Immature natural killer cell (primary cell): ENCODE measurements at regions not wholly inside any gene's neighbourhood (a gene's known extent, or its start where the extent isn't known, plus 50 kb on each side); places are given as distances from the start of the nearest gene placed in this dataset.

Source experiments
- DNase-seq, 3 donors: peaks; one replicate each; pipeline ENCODE4 v3.0.0; 2022; ENCODE audit warnings: mixed read lengths in 1 of 3
- H3K27ac Mint-ChIP-seq, 6 donors: one replicate each; pipeline ENCODE4 v1.8.0; 2020; ENCODE audit warnings: mixed read lengths in 6 of 6, mild to moderate bottlenecking in 5 of 6, inconsistent platforms in 4 of 6, moderate library complexity in 3 of 6
- H3K27me3 Mint-ChIP-seq, 3 donors: one replicate each; pipeline ENCODE4 v1.8.0; 2020 to 2021; ENCODE audit warnings: low read depth in 3 of 3, mild to moderate bottlenecking in 3 of 3, mixed read lengths in 3 of 3, moderate library complexity in 3 of 3, inconsistent platforms in 1 of 3
- H3K36me3 Mint-ChIP-seq, 3 donors: one replicate each; pipeline ENCODE4 v1.8.0; 2020; ENCODE audit warnings: mixed read lengths in 3 of 3, inconsistent platforms in 2 of 3, mild to moderate bottlenecking in 2 of 3
- H3K4me1 Mint-ChIP-seq, 2 donors: one replicate each; pipeline ENCODE4 v1.8.0; 2020; ENCODE audit warnings: inconsistent platforms in 2 of 2, mild to moderate bottlenecking in 2 of 2, mixed read lengths in 2 of 2, moderate library complexity in 1 of 2
- H3K4me3 Mint-ChIP-seq, 5 donors: one replicate each; pipeline ENCODE4 v1.8.0; 2020; ENCODE audit warnings: mild to moderate bottlenecking in 5 of 5, mixed read lengths in 5 of 5, inconsistent platforms in 3 of 5, moderate library complexity in 3 of 5
- H3K9me3 Mint-ChIP-seq, 6 donors: one replicate each; pipeline ENCODE4 v1.8.0; 2020; ENCODE audit warnings: mild to moderate bottlenecking in 6 of 6, mixed read lengths in 6 of 6, inconsistent platforms in 4 of 6, moderate library complexity in 3 of 6

DNA sequence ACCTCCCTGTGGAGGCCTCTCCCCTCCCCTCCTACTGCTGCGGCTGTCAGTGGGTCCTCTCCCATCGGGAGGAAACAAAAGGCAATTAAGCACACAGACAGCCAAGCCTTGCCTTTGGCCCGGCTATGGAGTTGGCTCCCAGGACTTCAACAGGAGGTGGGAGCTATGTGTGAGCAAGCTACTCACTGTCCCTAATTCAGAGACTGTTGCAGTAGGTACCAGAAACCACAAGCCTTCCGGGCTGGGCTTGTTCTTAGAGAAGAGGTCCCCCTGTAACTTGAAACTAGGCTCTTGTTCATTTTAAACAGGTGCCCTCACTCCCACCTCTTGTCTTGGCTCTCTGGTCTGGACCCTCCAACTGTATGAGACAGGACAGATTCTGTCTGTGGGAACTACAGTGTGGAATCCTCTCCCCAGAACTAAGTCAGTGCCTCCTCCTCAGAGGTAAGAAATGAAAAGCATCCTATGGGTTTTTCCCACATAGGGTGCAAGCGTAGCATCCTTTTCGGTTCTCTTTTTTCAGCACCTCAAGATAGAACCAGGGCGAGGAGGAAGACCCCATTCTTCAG lies 561.1 kb downstream of the EBF1 start:
- Mint-ChIP-seq H3K4me3 (no peak overlapping the region), H3K27ac (no peak overlapping the region), H3K4me1 (no peaks in the 10 kb centered on the region), H3K36me3 (no peaks in the 10 kb centered on the region), H3K9me3 (peaks cover 0 to 1% (median 0%) of the 10 kb centered on the region in 6 donors), H3K27me3 (peaks cover 0 to 5% (median 0%) of the 10 kb centered on the region in 3 donors)
- DNase-seq: no peak

DNA sequence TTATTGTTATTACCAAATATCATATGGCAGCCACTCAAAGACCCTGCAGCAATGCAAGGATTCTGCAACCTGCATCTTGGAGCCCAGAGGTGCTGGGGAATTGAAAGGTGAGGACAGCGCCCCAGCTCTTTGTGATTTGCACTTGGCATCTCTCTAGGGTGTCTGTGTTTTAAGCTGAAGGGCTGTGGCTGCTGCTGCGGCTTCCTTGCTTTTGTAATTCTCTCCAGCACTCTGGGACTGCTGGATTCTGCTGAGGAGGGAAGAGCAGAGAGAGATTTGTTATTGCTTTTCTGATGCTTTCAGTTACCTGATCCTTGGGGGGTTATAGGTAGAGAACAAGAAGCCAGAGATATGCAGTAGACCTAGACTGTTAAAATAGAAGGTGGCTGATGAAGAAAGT lies 562.4 kb downstream of the EBF1 start:
- H3K27me3 Mint-ChIP-seq: peaks cover 0 to 5% (median 2%) of the 10 kb centered on the region in 3 donors
- no peak for DNase-seq
- no peaks in the 10 kb centered on the region for H3K36me3 Mint-ChIP-seq
- H3K9me3 Mint-ChIP-seq: peaks cover 0 to 1% (median 0%) of the 10 kb centered on the region in 6 donors
- H3K27ac Mint-ChIP-seq: no peak overlapping the region
- no peak overlapping the region for H3K4me3 Mint-ChIP-seq
- no peaks in the 10 kb centered on the region for H3K4me1 Mint-ChIP-seq

DNA sequence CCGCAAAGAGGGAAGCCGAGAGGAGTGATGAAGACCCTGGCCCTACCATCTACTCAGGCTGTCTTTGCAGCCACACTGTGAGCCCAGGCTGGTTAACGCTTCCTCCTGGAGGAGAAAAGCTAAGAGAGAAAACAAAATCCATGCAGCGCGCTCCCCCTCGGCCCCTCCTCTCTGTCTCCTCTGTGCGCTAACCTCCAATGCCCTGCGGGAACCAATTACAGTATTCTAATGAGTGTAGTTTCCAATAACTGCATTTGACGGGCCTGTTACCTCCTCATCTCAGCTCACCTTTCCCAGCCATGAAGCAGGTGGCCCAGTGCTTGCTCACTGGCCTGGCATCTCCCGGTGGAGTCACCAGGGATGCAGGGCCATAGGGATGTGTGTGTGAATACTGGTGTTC lies 565.5 kb downstream of the EBF1 start:
- Mint-ChIP-seq H3K27ac (no peak overlapping the region), H3K4me3 (no peak overlapping the region), H3K9me3 (peaks cover 0 to 4% (median 0%) of the 10 kb centered on the region in 6 donors), H3K27me3 (peaks cover 0 to 5% (median 4%) of the 10 kb centered on the region in 3 donors), H3K4me1 (no peaks in the 10 kb centered on the region), H3K36me3 (no peaks in the 10 kb centered on the region)
- no peak for DNase-seq

DNA sequence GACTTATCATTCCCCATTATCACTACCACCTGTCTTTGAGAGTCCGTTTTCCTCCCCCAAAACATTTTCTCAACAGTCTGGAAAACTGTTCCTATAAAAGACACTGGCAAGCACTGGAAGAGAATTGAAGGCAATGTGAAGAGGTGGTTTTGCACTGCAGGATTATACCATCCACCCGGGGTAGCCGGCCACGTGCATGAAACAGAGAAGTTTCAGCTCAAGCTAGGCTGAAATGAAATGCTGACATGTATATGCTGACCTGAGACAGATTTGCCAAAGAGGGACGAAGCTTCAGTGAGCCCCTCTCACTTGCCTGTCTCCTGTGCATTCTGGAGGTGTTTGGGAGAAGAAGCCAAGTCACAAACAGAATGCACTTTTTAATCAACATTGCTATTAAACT lies 567.0 kb downstream of the EBF1 start:
- Mint-ChIP-seq H3K36me3 (no peaks in the 10 kb centered on the region), H3K4me1 (no peaks in the 10 kb centered on the region), H3K4me3 (no peak overlapping the region), H3K27ac (no peak overlapping the region), H3K27me3 (peaks cover 0 to 4% (median 2%) of the 10 kb centered on the region in 3 donors), H3K9me3 (peaks cover 0 to 4% (median 0%) of the 10 kb centered on the region in 6 donors)
- DNase-seq: no peak

DNA sequence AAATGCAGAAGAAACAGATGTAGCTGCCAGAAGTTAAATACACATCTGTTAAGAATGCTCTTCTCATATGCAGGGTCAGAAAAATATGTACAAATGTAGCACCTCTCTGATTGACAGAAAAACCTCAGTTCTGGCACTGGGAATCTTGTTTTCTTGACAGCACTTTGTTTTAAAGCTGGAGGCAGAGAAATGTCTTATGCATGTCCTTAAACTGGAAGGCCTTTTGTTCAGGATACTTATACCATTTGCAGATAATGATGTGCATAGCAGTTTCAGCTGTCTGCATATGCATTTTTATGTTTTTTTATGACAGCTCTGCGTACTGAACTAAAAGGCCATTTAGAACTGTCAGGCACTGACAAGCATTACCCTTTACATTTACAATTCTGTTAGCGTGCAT lies 567.9 kb downstream of the EBF1 start:
- Mint-ChIP-seq H3K9me3 (peaks cover 0 to 4% (median 0%) of the 10 kb centered on the region in 6 donors), H3K27me3 (peaks cover 0 to 4% (median 2%) of the 10 kb centered on the region in 3 donors), H3K27ac (no peak overlapping the region), H3K36me3 (no peaks in the 10 kb centered on the region), H3K4me1 (no peaks in the 10 kb centered on the region), H3K4me3 (no peak overlapping the region)
- no peak for DNase-seq

DNA sequence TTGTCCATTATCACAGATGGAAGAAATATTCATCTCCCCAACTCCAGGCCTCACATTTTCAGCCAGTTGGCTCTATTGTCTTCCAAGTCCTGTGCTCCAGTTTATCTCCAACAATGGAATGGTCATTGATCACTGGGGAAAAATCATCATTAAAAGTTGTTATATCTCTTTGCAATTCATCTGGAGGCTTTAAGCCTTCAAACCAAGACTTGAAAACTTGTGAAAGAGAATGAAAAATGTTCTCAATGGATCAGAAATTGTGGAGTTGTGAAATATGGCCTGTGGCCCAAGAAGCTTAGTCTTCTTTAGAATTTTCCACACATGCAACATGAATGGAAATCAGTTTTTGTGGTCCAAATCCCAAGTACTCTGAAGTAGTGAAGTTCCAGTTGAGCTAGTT lies 569.6 kb downstream of the EBF1 start:
- H3K9me3 Mint-ChIP-seq: peaks cover 0 to 2% (median 0%) of the 10 kb centered on the region in 6 donors
- peaks cover 0 to 4% (median 2%) of the 10 kb centered on the region in 3 donors for H3K27me3 Mint-ChIP-seq
- H3K27ac Mint-ChIP-seq: no peak overlapping the region
- DNase-seq: no peak
- H3K4me1 Mint-ChIP-seq: no peaks in the 10 kb centered on the region
- H3K4me3 Mint-ChIP-seq: no peak overlapping the region
- no peaks in the 10 kb centered on the region for H3K36me3 Mint-ChIP-seq

DNA sequence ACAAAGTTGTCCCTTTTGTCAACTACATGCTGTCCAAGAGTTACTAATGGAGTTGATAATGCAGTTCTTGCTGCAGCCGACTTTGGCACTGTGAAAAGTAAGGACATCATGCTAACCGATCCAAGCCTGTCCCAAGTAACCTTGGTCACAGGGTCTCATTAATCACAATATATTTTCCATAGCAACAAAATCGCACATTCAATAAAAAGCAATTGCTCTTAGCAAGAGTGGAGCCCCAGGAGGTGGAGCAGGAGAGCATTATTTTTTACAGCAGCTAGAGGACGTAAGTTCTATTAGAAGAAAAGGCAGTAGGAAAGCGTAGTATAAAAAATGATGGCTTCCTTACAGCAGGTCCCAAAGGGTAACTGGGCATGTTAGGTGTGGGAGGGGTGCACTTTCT lies 570.3 kb downstream of the EBF1 start:
- no peak for DNase-seq
- H3K4me3 Mint-ChIP-seq: no peak overlapping the region
- no peaks in the 10 kb centered on the region for H3K4me1 Mint-ChIP-seq
- no peak overlapping the region for H3K27ac Mint-ChIP-seq
- H3K36me3 Mint-ChIP-seq: no peaks in the 10 kb centered on the region
- H3K27me3 Mint-ChIP-seq: peaks cover 0 to 4% (median 2%) of the 10 kb centered on the region in 3 donors
- peaks cover 0 to 2% (median 0%) of the 10 kb centered on the region in 6 donors for H3K9me3 Mint-ChIP-seq

DNA sequence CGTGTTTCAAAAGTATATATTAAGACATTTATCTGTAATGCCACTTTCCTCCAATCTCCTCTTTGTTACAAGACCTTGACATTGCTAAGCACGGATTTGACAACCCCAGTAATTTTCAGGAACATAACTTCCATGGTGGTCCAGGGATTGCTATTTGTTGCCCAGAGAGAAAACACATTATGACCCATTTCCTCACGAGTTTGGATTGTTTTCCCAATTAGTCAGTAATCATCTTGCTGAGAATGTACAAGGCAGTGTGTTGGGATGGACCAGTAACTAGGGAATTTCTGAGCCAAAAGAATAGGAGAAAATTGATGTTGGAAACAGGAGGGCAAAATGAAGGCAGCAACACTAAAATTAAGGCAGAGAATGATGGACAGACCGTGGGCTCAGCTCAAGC lies 574.1 kb downstream of the EBF1 start:
- Mint-ChIP-seq H3K4me3 (no peak overlapping the region), H3K36me3 (no peaks in the 10 kb centered on the region), H3K9me3 (no peaks in the 10 kb centered on the region), H3K27me3 (peaks cover 0 to 2% (median 0%) of the 10 kb centered on the region in 3 donors), H3K27ac (no peak overlapping the region), H3K4me1 (peaks cover 7 to 15% of the 10 kb centered on the region in 2 donors)
- no peak for DNase-seq

DNA sequence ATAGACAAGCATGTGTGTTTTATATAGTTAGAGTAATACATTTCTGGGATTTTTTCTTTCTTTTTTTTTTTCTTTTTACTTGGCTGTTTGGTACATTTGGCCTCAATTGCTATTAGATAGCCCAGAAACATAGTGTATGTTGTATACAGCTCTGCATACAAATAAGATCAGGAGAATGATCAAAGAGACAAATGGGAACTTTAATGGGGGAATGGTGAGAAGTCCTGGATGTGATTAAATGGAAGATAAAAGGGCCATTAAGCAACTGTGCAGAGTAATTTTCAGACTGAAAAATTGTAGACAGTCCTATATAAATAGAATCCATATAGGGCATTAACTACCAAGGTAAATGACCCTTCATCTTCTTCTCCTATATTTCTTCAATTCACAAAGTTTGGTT lies 575.6 kb downstream of the EBF1 start:
- peaks cover 0 to 2% (median 0%) of the 10 kb centered on the region in 3 donors for H3K27me3 Mint-ChIP-seq
- H3K36me3 Mint-ChIP-seq: no peaks in the 10 kb centered on the region
- no peak overlapping the region for H3K27ac Mint-ChIP-seq
- peaks cover 7 to 15% of the 10 kb centered on the region in 2 donors for H3K4me1 Mint-ChIP-seq
- no peak for DNase-seq
- H3K9me3 Mint-ChIP-seq: no peaks in the 10 kb centered on the region
- H3K4me3 Mint-ChIP-seq: no peak overlapping the region

DNA sequence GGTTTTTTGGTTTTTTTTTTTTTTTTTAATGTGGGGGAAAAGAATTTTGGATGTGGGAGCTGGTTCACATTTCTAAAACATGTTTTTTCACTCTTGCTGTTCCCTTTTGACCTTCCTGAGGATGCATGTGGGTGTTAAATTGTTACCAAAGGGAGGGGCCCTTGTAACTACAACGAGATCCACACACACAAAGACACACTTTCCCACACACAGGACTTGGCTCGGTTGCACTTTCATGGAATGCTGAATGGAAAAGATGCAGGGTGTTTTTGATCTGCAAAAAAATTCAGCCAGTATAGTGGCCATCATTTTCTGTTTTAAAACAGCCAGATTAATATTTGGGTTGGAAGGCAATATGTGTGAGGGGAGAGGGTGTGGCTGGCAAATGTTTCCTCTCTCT lies 576.9 kb downstream of the EBF1 start:
- no peak overlapping the region for H3K4me3 Mint-ChIP-seq
- H3K27ac Mint-ChIP-seq: no peak overlapping the region
- H3K36me3 Mint-ChIP-seq: no peaks in the 10 kb centered on the region
- peaks cover 0 to 4% (median 0%) of the 10 kb centered on the region in 3 donors for H3K27me3 Mint-ChIP-seq
- H3K9me3 Mint-ChIP-seq: no peaks in the 10 kb centered on the region
- peaks cover 7 to 15% of the 10 kb centered on the region in 2 donors for H3K4me1 Mint-ChIP-seq
- no peak for DNase-seq

DNA sequence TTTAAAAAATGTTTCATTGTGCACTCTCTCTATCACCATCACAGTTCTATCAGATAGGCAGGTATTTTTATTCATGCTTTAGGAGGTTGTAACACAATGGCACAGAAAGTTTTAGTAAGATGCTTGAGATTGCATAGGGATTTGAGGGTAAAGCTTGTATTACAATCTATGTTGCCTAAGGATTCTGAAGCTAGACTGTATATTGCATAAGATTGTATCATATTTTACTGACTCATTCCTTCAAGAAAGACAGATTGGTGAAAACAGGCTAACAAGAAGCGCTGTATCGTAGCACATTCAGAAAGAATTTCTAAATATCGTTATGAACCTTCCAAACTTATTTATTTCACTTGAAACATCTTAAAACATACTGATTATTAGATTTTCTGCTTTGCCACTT lies 577.7 kb downstream of the EBF1 start:
- Mint-ChIP-seq H3K4me1 (peaks cover 7 to 15% of the 10 kb centered on the region in 2 donors), H3K27ac (no peak overlapping the region), H3K36me3 (no peaks in the 10 kb centered on the region), H3K9me3 (no peaks in the 10 kb centered on the region), H3K4me3 (peak overlapping the region in 2 of 5 donors; percentile 3 to 21), H3K27me3 (peaks cover 0 to 4% (median 0%) of the 10 kb centered on the region in 3 donors)
- DNase-seq: no peak

DNA sequence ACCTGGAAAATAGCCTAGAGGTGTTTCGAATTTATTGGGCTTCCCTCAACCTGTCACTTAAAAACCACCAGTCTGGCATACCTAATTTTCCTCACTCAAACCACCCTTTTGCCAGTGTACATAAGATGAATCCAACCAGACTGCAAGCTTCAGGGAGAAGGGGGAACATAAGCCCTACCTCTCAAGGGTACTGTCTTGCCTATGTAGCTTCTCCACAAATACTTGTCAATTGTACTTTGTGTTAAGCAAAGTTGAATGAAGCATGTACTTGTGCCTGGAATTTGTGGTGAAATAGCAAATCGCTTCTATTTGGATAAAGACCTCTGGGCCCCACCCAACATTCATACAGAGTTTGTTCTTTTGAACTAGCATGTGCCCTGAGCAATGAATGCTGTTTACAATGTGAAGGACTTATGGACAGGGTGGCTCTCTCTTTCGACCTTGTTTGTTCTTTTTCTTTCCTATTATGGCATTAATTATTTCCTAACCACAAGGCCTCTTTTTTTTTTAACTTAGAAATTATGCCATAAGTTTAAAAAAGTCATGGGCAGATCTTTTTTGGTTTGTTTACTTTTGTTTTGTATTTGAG lies 580.2 kb downstream of the EBF1 start:
- Mint-ChIP-seq H3K4me1 (peaks cover 7 to 17% of the 10 kb centered on the region in 2 donors), H3K36me3 (no peaks in the 10 kb centered on the region), H3K9me3 (no peaks in the 10 kb centered on the region), H3K27me3 (peaks cover 0 to 2% (median 0%) of the 10 kb centered on the region in 3 donors), H3K4me3 (no peak overlapping the region), H3K27ac (no peak overlapping the region)
- no peak for DNase-seq

DNA sequence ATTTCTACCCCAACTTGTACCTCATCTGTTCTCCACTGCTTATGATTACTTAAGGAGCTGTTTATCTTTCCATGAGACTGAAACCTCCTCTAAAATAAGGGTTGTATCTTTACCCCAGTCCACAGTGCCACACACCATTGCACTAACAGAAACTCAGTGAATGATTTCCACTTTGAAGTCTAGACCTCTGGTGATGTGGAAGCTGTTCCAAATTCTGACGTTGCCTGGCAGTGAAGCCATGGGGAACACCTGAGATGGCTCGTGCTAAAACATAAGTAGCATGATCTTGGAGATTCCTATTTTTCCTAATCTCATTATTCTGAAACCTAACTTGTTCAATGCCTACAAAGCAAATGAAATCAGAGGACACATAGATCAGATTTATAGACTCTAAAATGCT lies 583.2 kb downstream of the EBF1 start:
- Mint-ChIP-seq H3K27ac (no peak overlapping the region), H3K27me3 (peaks cover 0 to 3% (median 2%) of the 10 kb centered on the region in 3 donors), H3K36me3 (no peaks in the 10 kb centered on the region), H3K9me3 (peaks cover 0 to 3% (median 0%) of the 10 kb centered on the region in 6 donors), H3K4me1 (peaks cover 13 to 26% of the 10 kb centered on the region in 2 donors), H3K4me3 (no peak overlapping the region)
- no peak for DNase-seq

DNA sequence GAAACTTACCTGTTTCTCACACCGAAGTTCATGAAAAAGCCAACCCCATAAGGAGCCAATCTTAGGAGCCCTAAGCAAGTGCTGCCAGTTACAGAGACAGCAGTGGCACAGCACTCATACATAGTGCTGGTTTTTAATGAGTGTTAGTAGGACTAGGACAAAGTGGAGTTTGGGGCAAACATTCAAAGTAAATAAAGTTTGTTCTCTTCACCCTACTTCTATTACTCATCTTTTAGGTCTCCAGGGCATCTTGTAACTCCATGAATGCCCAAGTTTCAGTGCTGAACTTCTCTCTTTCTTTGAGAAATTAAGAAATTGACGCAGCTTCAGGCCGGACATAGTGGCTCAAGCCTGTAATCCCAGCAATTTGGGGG lies 584.7 kb downstream of the EBF1 start:
- Mint-ChIP-seq H3K27me3 (peaks cover 0 to 3% (median 2%) of the 10 kb centered on the region in 3 donors), H3K27ac (no peak overlapping the region), H3K4me3 (no peak overlapping the region), H3K36me3 (no peaks in the 10 kb centered on the region), H3K9me3 (peaks cover 0 to 4% (median 0%) of the 10 kb centered on the region in 6 donors), H3K4me1 (peaks cover 13 to 30% of the 10 kb centered on the region in 2 donors)
- no peak for DNase-seq
